PC-9 (cell line): ENCODE measurements at regions not wholly inside any gene's neighbourhood (a gene's known extent, or its start where the extent isn't known, plus 50 kb on each side); places are given as distances from the start of the nearest gene placed in this dataset.

Source experiments
- CTCF ChIP-seq: fragments of 200-600 bp; sonication (generic); conservative IDR thresholded peaks from 2 replicates; pipeline ENCODE4 v1.6.1; 2017; ENCODE audit warnings: mixed run types, antibody characterized with exemption, mild to moderate bottlenecking, moderate library complexity
- EZH2 ChIP-seq: fragments of 200-600 bp; sonication (generic); IDR thresholded peaks from 2 replicates; pipeline ENCODE4 v1.8.0; 2017; ENCODE audit warnings: antibody characterized with exemption, low read depth

- TF ChIP-seq CTCF, result no peak
- TF ChIP-seq EZH2, result no peak
These were observed 291.5 kb downstream of the MED10 start for GRCh38 chr5:6086871-6087270.
